ENCODE measurements at regions not wholly inside any gene's neighbourhood (a gene's known extent, or its start where the extent isn't known, plus 50 kb on each side); places are given as distances from the start of the nearest gene placed in this dataset.
"Not testable (repeated sequence)": the region's sequence is repeated elsewhere in the genome, so short reads cannot be mapped to it uniquely, and the experiment has no call there.

DNA sequence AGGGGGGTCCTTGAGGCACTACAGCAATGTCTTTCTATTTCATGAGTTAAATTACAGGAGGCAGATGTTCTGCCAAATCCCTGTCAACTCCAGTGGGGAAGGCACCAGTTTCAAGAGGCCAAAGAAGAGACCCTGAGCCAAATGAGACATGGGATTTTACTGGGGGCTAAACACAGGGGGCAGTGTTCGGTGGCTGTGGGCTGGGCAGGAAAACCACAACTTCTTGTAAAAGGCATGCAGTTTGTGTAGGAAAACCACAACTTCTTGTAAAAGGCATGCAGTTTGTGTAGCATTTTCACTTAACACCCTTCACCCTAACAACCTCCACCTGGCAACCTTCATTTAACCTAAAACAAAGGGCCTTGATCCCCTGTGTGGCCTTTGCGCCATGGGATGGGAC is 61.0 kb downstream of the POLR2M start:
- DNase-seq = no peak

DNA sequence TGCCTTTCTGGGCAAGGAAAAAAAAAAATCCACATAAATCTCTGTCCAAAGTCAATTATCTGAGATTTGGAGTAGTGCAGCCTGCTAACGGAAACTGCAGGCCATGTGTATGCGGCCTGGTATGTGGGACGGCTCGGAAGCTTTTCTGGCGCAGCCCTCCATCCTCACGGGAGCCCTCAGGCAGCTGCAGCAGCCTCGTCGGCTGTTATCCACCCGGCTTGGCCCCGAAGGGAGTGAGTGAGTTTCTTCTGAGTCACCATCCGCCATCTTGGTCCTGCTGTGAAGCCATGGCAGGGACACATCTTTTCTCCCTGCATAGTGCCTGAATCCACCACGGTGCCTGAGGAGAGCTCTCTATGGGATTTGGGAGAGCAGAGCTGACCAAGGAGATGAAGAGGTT is 62.8 kb downstream of the POLR2M start:
- DNase-seq = peak; percentile 29

GRCh38 chr15:57770495-57770894 is 64.0 kb downstream of the POLR2M start:
- DNase-seq = no peak

GRCh38 chr15:57772223-57772957 is 65.9 kb downstream of the POLR2M start:
- DNase-seq = no peak

DNA sequence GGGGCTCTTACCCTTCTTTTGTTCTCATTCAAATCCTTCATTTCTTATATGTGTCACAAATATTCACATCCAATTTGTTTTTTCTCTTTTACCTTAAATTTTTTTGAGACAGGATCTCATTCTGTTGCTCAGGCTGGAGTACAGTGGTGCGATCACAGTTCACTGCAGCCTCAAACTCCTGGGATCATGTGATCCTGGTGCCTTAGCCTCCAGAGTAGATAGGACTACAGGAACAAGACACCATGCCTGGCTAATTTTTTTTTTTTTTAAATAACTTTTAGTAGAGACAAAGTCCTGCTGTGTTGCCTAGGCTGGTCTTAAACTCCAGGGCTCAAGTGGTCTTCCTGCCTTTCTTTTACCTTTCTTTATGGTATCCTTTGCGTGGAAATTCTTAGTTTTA is 66.5 kb downstream of the POLR2M start:
- DNase-seq = no peak

- DNase-seq = no peak
Observed at GRCh38 chr15:57777003-57777402, 70.5 kb downstream of the POLR2M start.

GRCh38 chr15:57780471-57780870 is 74.0 kb downstream of the POLR2M start:
- DNase-seq = peak; percentile 27

GRCh38 chr15:57782731-57783130 is 76.2 kb downstream of the POLR2M start:
- DNase-seq = no peak

GRCh38 chr15:57784081-57784511 is 77.6 kb downstream of the POLR2M start:
- DNase-seq = peak; percentile 54

DNA sequence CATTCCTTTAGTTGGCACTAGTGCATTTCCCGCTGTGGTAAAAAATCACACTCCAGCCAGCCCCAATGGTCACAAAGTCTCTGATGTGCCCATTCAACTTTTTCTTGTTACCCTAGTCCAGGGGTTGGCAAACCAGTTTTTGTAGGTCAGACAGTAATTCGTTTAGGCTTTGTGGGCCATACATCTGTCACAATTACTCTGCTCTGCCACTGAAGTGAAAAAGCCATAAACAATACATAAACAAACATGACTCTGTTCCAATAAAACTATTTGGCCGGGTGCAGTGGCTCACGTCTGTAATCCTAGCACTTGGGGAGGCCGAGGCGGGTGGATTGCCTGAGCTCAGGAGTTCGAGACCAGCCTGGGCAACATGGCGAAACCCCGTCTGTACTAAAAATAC is 78.5 kb downstream of the POLR2M start:
- DNase-seq = no peak

- DNase-seq = no peak
Observed at GRCh38 chr15:57785959-57786358, 79.4 kb downstream of the POLR2M start.

- DNase-seq = no peak
Observed at GRCh38 chr15:57789225-57789624, 82.7 kb downstream of the POLR2M start.

DNA sequence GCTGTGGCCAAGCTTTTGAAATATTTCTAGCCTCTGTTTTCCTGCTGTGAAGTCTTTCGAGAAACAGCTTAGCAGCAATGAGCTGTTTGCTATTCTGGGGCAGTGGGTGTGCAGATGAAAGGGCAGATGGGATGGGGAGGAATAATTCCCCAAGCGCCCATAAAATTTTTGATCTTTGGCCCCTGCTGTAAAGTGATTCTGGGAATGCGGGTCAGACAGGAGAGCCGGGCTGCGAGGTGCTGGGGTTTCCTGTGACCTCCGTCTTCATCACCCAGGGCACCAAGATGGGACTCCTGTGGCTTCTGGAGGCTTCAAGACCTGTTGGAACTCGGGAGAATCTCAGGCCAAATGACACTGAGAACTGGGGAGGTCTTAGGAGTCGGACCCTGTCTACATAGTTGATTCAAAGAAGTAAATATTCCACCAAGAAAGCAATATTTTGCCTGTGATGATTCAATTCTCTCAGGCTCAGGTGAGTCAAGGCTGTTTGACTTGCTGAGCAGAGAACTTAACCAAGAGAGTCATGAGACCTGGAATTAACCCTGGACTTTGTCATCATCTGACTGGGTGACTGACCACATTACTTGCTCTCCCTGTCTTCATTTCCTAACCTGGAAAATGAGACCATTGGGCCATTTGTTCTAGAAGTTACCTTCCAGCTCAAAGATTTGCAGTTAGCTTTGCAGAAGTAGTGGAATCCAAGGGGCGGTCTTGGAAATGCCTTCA is 86.4 kb downstream of the POLR2M start:
- no peak for DNase-seq

- no peak for DNase-seq
Observed at GRCh38 chr15:57795261-57795660, 88.7 kb downstream of the POLR2M start.

GRCh38 chr15:57796146-57796545 is 89.6 kb downstream of the POLR2M start:
- no peak for DNase-seq

- DNase-seq = no peak
Observed at GRCh38 chr15:57797110-57797509, 90.6 kb downstream of the POLR2M start.

- DNase-seq = no peak
Observed at GRCh38 chr15:57797568-57798267, 91.2 kb downstream of the POLR2M start.

DNA sequence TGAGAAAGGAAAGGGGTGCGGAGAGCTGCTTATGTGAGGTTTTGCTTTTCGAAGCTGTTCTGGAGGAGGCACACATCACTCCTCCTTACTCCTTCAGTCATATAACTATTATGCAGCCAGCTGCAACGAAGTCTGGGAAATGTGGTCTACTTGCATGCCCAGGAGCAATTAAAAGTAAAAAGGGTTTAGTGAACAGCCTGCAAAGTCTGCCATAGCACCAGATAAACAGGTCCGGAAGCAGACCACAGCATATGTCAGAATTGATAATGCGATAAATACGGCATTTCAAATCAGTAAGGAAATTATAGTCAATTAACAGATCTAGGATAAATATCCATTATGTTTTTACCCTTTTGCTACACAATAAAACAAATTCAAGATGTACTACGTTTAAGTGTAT is 99.5 kb downstream of the POLR2M start:
- DNase-seq = no peak

GRCh38 chr15:57809285-57809684 is 102.8 kb downstream of the POLR2M start:
- DNase-seq = not testable (repeated sequence)

DNA sequence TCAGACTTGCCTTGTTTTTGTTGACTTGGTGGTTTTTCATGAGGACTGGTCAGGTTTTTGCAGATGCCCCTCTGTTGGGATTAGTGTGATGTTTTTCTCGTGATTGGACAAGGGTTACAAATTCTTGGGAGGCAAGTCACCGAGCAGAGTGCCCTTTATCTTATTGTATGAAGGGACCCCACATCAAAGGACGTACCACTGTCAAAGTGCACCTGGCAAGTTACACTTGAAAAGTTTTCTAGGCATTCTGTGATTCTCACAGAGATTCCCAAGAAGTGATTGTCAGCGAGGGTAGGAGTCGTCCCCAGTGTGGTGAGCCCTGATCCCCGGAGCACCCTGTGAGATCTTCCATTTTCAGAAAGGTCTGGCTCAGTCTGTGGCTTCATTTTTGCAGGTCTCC is 110.1 kb downstream of the POLR2M start:
- DNase-seq = no peak

GRCh38 chr15:57819646-57820045 is 113.1 kb downstream of the POLR2M start:
- DNase-seq = no peak

GRCh38 chr15:57820119-57820518 is 113.6 kb downstream of the POLR2M start:
- DNase-seq = peak; percentile 6

GRCh38 chr15:57821826-57822225 is 115.3 kb downstream of the POLR2M start:
- DNase-seq = no peak

DNA sequence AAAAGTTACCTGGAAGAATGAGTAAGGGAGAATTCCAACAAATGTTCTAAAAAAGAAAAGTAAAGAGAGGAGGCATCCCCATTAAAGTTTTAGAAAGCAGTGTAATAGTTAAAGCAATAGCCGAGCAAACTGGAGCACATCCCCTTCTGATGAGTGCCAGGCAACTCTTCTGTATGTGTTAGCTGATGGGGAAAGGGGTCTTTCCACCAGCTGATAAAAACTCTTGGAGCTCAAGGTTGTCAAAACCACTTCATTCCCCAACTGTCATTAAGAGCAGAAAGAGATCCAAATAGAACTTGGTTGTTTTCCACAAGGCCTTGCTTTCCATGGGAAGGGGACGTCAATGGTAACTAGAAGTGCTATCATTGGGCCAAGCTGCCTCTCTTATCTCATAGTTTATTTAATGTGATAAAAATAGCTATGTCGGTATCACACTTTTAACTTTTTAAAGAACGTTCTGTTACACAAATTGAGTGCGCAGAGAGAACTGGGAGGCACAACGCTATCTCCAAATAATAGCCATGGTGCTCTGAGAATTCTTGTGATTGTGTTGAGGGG is 116.9 kb downstream of the POLR2M start:
- no peak for DNase-seq

All from eye (tissue), 1 donor.